ENCODE measurements at regions not wholly inside any gene's neighbourhood (a gene's known extent, or its start where the extent isn't known, plus 50 kb on each side); places are given as distances from the start of the nearest gene placed in this dataset.

GRCh38 chr13:24016046-24016445, 118.7 kb upstream of the C1QTNF9B start:
- no peak overlapping the region for H3K4me3 ChIP-seq (ENCODE audit: control insufficient read depth, low read depth, low read length)
- DNase-seq (ENCODE audit: low read depth): no peak
- TF ChIP-seq, protein P1, sequence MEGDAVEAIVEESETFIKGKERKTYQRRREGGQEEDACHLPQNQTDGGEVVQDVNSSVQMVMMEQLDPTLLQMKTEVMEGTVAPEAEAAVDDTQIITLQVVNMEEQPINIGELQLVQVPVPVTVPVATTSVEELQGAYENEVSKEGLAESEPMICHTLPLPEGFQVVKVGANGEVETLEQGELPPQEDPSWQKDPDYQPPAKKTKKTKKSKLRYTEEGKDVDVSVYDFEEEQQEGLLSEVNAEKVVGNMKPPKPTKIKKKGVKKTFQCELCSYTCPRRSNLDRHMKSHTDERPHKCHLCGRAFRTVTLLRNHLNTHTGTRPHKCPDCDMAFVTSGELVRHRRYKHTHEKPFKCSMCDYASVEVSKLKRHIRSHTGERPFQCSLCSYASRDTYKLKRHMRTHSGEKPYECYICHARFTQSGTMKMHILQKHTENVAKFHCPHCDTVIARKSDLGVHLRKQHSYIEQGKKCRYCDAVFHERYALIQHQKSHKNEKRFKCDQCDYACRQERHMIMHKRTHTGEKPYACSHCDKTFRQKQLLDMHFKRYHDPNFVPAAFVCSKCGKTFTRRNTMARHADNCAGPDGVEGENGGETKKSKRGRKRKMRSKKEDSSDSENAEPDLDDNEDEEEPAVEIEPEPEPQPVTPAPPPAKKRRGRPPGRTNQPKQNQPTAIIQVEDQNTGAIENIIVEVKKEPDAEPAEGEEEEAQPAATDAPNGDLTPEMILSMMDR (conservative IDR thresholded peaks at IDR 0.05; ENCODE audit: control insufficient read depth, insufficient read depth, low read depth, low read length): no peak

- H3K4me3 ChIP-seq (ENCODE audit: control insufficient read depth, low read depth, low read length): no peak overlapping the region
- DNase-seq (ENCODE audit: low read depth): no peak
- TF ChIP-seq, protein P1 (conservative IDR thresholded peaks at IDR 0.05; ENCODE audit: control insufficient read depth, insufficient read depth, low read depth, low read length): no peak
Measured at GRCh38 chr13:24022568-24022967, 125.3 kb upstream of the C1QTNF9B start.

DNA sequence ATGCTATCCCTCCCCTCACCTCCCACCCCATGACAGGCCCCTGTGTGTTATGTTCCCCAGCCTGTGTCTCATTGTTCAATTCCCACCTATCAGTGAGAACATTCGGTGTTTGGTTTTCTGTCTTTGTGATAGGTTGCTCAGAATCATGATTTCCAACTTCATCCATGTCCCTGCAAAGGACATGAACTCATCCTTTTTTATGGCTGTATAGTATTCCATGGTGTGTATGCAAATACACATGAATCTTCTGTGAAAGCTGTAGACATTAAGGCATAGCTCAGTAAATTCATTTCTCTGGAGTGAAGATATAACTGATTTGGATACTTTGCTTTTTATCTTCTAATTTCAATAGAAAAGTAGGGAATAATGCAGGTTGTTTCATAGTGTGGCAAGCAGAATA, 125.8 kb upstream of the C1QTNF9B start:
- H3K4me3 ChIP-seq (ENCODE audit: control insufficient read depth, low read depth, low read length): no peak overlapping the region
- DNase-seq (ENCODE audit: low read depth): no peak
- TF ChIP-seq, protein P1 (conservative IDR thresholded peaks at IDR 0.05; ENCODE audit: control insufficient read depth, insufficient read depth, low read depth, low read length): no peak

DNA sequence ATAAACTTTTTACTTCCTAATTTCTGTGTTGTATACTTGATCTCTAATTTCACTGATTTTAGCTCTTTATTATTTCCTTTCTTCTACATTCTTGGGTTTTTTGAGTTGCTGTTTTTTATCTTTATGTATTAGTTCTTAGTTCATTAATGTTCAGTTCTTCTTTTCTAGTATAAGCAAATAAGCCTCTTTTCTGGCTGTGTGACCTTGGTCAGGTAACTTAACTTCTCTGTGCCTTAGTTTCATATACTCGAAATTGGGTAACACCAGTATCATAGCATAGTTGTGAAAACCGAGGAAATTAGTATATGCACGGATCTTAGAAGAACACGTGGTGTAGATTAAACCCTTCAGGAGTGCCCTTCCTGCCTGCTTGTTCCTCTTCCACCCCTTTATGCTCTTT, 130.2 kb upstream of the C1QTNF9B start:
- TF ChIP-seq, protein P1 (conservative IDR thresholded peaks at IDR 0.05; ENCODE audit: control insufficient read depth, insufficient read depth, low read depth, low read length): no peak
- DNase-seq (ENCODE audit: low read depth): no peak
- H3K4me3 ChIP-seq (ENCODE audit: control insufficient read depth, low read depth, low read length): no peak overlapping the region

DNA sequence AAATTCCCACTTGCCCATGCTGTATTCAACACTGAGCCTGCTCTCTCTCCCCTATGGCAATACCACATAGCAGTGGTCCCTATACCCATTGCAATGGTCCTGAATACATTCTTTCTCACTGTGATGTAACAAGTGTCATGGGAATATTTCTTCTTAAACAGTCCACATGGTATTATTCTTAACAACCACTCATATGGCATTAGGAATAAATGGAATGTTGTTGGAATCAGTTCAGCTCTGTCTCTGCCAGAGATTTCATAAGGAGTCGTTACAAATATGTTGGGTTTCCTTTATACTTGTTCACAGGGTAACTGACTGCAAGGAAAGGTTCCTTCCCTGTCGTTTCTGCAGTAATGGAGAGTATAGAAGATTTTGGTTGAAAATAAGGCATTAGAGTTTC, 128.3 kb upstream of the SPATA13 start:
- no peak overlapping the region for H3K4me3 ChIP-seq (ENCODE audit: control insufficient read depth, low read depth, low read length)
- TF ChIP-seq, protein P1 (conservative IDR thresholded peaks at IDR 0.05; ENCODE audit: control insufficient read depth, insufficient read depth, low read depth, low read length): no peak
- peak; percentile 86 for DNase-seq (ENCODE audit: low read depth)

DNA sequence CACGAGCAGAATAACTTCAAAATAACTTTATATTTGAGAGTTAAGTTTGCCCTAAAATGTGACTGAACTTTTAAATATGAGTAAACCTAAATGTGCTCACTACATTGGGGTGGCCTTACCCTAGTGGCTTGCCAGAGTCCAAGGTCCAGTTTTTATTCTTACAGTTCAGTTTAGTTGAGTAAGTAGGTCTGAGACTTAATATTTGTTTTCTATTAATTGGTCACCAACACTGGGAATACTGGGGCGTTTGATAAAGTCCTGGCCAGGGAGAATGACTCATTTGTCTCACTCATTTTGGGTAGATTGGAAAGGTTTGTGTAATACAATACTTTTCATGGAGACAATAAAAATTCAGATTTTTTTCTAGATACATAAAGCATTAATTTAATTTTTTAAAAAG, 127.8 kb upstream of the SPATA13 start:
- DNase-seq (ENCODE audit: low read depth): peak; percentile 60
- TF ChIP-seq, protein P1 (conservative IDR thresholded peaks at IDR 0.05; ENCODE audit: control insufficient read depth, insufficient read depth, low read depth, low read length): no peak
- H3K4me3 ChIP-seq (ENCODE audit: control insufficient read depth, low read depth, low read length): no peak overlapping the region

All from fibroblast of mammary gland (primary cell).